Choroid plexus epithelial cell (primary cell): ENCODE measurements at regions not wholly inside any gene's neighbourhood (a gene's known extent, or its start where the extent isn't known, plus 50 kb on each side); places are given as distances from the start of the nearest gene placed in this dataset.

ENCODE experiments used
- DNase-seq: peaks from one replicate; pipeline ENCODE4 v3.0.0-alpha.2; 2010; ENCODE audit warnings: low read depth
- H3K4me3 ChIP-seq: 2 replicates; pipeline ENCODE4 v1.5.1; 2011; ENCODE audit warnings: low read depth, mild to moderate bottlenecking, control low read depth, low read length, moderate library complexity
- CTCF ChIP-seq: conservative IDR thresholded peaks from 2 replicates; pipeline ENCODE4 v1.5.1; 2011; ENCODE audit warnings: low read depth, mild to moderate bottlenecking, control low read depth, inconsistent platforms, low read length, moderate library complexity

DNA sequence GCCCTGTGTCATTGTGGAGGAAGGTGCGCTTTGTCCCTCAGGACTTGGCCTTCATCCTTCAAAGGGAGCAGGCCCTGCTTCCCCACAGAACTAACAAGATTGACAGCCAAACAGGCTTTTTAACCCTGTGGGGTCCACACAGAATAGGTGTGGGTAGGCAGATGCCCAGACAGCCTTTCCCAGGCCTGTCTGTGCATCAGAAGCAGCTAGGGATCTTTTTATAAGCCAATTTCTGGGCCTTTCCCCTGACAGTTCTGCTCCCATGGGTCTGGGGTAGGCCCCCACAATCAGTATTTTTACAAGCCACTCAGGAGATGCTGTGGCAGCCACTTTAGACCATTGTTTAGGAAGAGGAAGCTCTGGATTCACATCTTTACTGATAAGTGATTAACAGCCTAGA, 69.2 kb downstream of the MRPL46 start:
- no peak for TF ChIP-seq CTCF
- no peak for DNase-seq
- no peak overlapping the region for H3K4me3 ChIP-seq

GRCh38 chr15:88397506-88397905, 69.7 kb downstream of the MRPL46 start:
- H3K4me3 ChIP-seq = no peak overlapping the region
- no peak for TF ChIP-seq CTCF
- no peak for DNase-seq

DNA sequence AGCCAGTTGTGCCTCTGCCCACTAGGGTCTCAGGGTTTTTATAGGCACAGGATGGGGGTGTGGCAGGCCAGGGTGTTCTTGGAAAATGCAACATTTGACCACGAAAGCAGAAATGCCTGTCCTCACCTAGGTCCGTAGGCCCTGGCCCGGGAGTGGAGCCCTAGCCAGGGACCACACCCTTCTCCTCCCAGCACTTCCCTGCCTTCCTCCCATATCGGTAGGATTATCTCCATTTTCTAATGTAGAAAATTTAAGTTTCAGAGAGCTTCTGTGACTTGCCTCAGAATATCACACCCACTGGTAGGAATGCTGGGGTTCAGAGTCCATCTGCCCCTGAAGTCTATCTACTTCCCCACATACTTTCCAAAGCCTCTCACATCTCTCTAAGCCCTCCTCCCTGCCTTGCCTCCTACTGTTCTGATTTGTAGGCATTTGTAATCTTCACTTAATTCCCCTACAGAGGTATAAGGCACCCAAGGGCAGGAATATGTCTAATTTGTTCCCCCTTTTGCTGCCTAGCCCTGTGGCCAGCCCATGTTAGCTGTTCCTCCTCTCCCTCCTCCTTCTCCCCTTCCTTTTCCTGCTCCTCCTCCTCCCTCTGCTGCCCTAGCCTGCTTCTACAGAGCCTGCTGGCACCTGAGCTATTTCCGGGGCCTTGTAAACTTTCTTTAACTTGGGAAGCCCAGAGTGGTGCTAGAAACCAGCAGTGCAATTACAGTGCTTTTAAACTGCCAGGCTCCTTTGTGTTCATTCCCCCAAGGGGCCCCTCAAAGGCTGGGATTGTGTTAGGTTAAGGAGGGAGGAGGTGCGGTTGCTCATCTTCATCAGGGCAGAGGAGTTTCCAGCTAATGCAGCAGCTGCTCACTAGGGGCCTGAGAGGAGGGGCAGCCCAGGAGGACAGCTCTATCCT, 71.1 kb downstream of the MRPL46 start:
- no peak overlapping the region for H3K4me3 ChIP-seq
- TF ChIP-seq CTCF = no peak
- DNase-seq = no peak

DNA sequence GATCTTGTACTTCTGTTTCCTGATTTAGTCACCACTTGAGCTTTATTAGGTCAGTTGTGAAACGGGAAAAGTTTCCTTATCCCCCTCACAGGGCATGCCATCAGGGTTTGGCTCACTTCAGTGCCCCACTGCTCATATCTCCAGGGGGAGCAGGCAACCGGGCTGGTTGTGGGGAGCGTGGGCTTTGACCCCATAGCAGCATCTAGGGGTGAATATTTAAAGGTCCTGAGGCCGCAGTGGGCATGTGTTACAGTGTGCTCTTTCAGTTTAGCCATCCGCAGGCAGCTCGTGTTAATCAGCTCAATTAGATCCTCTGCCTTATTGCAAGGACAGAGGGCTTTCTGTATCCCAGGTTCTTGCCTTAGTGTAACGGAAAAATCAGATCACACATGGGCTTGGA, 71.9 kb downstream of the MRPL46 start:
- DNase-seq = no peak
- no peak for TF ChIP-seq CTCF
- no peak overlapping the region for H3K4me3 ChIP-seq

GRCh38 chr15:88394553-88395145, 72.5 kb downstream of the MRPL46 start:
- no peak for TF ChIP-seq CTCF
- DNase-seq = no peak
- H3K4me3 ChIP-seq = no peak overlapping the region

DNA sequence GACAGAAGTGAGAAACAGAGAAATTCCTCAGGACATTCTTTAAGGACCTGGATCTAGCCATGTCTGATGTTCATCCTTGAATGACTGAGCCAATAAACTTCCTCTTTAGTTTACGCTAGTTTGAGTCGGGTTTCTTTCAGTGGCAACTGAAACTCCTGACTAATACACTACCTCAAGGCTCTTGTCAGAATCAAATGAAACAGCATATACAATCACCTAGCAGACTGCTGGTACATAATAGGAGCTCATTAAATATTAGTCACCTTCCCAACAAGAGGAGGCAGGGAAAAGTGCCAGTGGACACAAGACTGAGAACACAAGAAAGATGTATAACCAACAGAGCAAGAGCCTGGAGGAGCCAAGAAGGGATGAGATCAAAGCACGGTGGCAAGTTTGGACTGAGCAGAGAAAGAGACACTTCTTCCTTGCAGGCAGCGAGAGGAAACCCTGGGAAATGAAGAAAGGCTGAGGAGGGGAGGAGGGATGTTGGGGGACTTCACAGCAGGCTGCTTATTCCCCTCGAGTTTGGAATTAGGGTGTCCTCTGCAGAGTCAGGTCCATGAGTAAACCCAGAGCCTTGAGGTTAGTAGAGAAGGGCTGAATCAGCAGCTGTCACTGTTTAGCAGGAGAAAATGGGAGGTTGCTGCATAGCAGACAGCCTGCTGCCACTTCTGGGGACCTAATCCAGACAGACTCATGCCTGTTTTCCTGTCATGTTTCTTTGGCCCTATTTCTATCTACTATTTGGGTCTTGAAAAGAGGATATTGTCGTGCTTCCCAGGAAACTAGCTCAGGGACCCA, 73.3 kb downstream of the MRPL46 start:
- TF ChIP-seq CTCF = no peak
- H3K4me3 ChIP-seq = no peak overlapping the region
- no peak for DNase-seq
